ENCODE measurements at regions not wholly inside any gene's neighbourhood (a gene's known extent, or its start where the extent isn't known, plus 50 kb on each side); places are given as distances from the start of the nearest gene placed in this dataset.
"Not testable (repeated sequence)": the region's sequence is repeated elsewhere in the genome, so short reads cannot be mapped to it uniquely, and the experiment has no call there.

- DNase-seq: no peak
These were observed 60.3 kb downstream of the EOMES start for GRCh38 chr3:27661797-27662196.

DNA sequence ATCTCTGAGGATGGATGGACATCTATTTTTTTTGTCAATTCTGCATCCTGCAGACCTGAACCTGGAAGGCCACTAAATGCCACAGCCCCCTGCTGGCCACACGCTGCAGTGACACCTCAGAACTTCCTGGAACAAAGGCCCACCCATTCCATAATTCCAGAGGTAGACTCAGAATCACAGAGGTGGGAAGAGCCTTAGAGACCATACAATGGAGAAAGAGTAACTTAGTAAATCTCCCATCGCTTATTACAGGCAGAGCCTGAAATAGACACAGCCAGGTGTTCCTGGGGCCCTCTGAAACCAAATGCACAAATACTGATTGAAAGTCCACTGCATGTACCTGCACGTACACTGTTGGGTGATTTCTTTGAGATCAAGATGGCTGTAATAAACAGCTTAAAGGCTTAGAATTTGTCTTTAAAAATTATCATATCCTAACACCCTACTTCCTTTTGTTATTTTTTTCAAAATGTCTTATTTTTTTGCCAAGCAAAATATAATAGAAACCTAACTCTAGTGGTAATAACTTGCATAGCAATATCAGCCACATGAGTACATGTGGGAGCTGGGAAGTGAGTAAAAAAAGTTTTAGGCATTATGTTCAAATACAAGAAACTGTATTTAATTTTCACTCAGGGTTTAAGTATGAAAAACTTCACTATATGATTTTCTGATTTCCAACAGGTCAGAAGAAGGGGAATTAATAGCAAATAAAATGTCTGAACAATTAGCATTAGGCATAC, 62.7 kb downstream of the EOMES start:
- peak; percentile 39 for DNase-seq

DNA sequence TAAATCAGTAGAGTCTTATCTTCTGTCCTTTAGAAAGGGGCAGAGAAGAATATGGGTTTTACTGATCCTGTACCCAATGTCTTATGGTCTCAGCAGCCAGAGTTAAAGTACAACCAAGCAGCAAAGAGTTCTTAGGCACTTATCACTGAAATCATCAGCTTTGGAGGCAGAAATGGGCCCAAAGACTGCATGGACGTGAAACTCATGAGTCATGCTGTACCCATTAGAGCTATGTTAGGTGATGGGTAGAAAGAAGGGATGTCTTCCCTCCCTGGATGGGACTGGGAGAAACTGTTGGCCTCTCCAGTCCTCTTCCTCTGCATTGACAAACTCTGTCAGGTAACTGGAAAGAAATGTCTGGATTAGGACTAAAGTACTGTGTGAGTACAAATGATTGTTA, 63.4 kb downstream of the EOMES start:
- DNase-seq: no peak

DNA sequence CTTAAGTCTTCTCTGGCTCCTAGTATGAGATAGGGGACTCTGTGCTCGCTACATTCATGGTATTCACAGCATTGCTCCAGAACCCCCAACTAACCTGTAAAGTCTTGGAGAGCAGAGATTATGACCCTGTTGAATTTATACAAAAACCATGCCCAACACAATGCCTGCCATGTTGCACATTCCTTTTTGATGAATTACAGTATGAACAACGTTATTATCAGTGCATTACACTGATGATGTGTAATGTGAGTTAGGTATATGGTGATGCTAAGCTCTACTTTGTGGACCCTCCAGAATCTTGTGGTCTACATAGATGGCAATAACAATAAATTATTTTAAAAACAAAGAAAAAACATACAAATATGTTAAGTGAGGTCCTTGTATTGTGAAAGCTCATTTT, 64.3 kb downstream of the EOMES start:
- no peak for DNase-seq

DNA sequence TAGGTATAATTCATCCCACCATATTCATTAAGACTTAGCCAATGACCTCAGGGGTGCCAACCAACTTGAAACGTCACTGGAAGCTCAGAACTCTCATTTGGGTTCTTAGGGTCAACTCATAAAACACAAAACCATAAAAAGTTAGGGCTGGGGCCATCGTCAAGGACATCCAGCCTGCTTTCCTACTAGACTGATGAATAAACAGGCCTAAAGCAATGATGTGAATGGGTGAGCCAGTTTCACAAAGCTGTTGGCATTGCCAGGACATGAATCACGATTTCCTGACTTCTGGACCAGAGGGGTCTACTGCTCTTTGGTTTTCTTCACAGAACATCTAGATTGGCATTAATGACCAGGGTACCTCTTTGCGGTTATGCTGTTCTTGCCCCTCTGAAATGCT, 64.7 kb downstream of the EOMES start:
- DNase-seq: no peak

GRCh38 chr3:27656790-27657189, 65.3 kb downstream of the EOMES start:
- DNase-seq: no peak

DNA sequence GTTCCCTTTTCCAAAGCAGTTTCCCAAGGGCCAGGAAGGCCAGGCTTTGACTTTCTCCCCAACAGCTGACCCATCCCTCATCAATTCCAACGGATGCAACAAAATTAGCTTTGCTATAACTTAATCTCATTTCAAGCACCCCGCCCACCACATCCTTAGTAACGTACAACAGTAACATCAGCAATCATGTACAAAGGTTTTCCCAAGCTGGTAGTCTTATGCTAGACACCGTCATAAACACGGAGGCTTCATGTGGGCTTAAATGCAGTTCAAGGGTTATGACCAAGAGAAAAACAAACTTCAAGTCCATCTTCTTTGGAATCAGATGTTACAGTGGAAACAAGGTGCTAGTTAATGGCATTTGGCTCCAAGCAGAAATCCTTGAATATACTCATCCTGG, 66.6 kb downstream of the EOMES start:
- no peak for DNase-seq

GRCh38 chr3:27653803-27654558, 68.1 kb downstream of the EOMES start:
- no peak for DNase-seq

DNA sequence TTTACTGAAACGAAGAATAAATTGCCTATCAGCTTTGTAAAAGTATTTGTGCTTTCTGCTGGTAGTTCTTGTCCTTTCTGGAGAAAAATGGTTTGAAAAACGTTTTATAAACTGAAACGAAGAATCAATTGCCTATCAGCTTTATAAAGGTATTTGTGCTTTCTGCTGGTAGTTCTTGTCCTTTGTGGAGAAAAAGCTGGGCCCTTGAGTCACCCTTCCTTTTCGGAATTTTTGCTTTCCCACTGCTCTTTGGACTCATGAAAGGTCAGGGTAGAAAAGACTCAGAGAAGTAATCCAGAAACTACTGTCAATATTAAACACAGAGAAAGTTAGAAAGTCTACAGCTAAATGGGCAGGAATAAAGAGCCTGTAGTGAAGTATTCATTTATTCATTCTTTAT, 72.8 kb downstream of the EOMES start:
- DNase-seq: no peak

DNA sequence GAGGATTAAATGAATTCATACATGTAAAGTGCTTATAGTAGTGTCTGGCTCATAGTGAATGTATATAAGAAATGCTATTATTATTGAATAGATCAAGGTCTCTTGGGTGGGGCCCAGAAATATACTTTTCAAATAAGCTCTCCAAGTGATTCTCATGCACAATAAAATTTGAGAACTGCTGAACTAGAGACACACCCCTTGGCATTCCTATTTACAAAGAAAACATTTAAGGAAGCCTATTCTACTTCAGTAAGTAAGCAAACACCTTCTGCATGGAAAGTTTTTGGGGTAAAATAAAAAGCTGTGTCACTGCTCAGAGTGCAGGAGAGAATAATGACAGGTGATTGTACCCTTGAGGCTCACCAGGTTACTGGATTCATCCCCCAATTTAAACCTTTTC, 75.2 kb downstream of the EOMES start:
- no peak for DNase-seq

DNA sequence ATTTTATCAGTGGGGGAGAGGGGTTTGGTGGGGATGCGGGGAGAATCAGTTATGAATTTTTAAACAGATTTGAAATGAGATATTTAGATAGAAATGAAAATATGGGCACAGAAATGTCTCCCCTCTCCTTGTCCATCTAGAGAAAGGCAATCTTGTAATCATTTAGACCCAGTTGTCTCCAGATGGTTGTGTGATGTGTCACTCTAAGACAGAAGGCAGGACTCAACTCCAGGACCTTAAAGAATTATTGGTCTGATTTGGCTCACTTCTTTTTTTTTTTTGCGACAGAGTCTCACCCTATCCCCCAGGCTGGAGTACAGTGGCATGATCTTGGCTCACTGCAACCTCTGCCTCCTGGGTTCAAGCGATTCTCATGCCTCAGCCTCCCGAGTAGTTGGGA, 77.2 kb downstream of the EOMES start:
- no peak for DNase-seq

GRCh38 chr3:27643355-27643754, 78.8 kb downstream of the EOMES start:
- no peak for DNase-seq

- no peak for DNase-seq
These were observed 79.3 kb downstream of the EOMES start for GRCh38 chr3:27642796-27643195.

- DNase-seq: no peak
These were observed 80.1 kb downstream of the EOMES start for GRCh38 chr3:27641888-27642601.

GRCh38 chr3:27641271-27641800, 80.8 kb downstream of the EOMES start:
- no peak for DNase-seq

DNA sequence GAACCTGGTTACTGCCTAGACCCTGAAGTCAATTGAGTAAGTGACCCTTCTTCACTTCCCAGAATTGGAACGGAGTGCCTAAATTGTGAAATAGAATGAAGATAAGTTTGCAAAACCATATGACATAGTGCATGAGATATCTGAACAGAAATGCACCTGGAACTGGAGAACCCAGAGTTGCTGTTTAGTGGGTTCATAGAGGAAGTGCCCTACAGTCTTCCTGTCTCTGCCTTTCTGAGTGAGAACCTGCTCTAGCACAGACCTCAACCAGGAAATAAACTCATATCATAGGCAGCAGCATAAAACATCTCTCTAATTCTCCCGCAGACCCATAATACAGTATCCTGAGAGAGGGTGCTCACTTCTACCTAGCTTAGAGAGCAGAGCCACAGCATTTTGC, 82.9 kb downstream of the EOMES start:
- no peak for DNase-seq

- no peak for DNase-seq
These were observed 83.5 kb downstream of the EOMES start for GRCh38 chr3:27638594-27638993.

DNA sequence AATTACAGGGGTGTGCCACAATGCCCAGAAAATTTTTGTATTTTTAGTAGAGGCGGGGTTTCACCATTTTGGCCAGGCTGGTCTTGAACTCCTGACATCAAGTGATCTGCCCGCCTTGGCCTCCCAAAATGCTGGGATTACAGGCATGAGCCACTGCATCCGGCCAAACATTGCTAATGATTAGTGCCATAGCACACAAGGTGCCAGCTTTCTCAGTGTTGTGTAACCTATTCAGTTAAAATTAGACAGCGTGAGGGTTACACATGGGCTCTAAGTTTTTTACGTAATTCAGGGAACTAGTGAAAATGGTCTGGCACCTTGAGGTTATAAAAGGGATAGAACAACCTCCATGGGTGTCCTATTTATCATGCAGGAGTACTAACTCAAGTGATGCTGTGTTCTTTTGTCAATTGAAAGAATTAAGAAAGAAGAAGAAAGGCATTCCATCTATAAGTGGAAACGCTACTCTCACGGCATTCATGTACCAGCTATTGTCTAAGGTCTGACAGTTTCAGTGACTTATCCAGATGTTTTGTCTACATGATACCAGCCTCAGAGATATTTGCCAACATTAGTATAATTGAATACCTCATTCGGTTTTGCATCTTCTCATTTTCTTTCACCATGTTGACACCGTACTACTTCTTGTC, 84.7 kb downstream of the EOMES start:
- DNase-seq: no peak

GRCh38 chr3:27635006-27635405, 87.1 kb downstream of the EOMES start:
- not testable (repeated sequence) for DNase-seq

- peak; percentile 58 for DNase-seq
These were observed 88.9 kb downstream of the EOMES start for GRCh38 chr3:27633224-27633545.

DNA sequence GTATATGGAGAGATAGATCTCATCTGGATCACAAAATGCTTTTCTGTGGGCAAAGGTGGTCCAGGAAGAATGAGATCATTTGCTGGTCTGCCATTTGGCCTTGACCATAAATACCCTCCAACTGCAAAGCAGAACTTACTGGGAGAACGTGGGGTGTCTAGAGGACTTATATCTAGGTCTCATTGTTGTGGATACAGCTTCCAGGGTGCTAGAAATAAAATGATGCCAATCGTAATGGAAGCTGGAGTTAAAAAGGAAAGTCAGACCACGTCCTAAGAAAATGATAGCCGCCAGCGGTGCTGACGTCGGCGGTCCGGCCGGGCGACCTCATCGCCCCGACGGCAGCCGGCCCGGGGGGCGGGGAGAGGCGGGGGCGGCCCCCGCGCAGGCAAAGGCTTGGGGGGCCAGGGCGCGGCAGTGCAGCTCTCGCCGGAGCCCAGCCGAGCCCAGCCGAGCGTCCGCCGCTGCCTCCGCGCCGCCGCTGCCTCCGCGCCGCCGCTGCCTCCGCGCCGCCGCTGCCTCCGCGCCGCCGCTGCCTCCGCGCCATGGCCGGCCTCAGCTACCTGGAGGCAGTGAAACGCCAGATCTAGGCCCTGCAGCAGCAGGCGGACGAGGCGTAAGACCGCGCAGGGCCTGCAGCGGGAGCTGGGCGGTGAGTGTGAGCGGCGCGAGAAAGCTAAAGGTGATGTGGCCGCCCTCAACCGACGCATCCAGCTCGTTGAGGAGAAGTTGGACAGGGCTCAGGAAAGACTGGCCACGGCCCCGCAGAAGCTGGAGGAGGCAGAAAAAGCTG, 89.5 kb downstream of the EOMES start:
- peak; percentile 74 for DNase-seq

DNA sequence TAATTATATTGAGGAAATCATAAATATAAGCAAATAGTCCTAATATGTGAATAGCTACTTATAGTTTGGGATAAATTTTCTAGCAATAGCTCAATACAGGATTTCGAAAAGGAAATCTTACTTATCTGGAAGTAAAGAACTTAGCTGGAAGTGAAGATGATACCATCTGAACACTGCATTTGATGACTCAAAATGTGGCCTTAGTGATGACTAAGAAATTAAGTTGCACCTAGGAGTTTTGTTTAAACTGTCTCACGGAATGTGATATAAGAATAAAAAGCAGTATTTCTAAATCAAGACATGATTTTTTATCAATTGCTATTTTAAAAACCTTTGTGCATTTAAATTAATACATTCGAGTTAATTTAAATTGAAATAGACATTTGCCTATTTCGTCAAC, 91.2 kb downstream of the EOMES start:
- no peak for DNase-seq

DNA sequence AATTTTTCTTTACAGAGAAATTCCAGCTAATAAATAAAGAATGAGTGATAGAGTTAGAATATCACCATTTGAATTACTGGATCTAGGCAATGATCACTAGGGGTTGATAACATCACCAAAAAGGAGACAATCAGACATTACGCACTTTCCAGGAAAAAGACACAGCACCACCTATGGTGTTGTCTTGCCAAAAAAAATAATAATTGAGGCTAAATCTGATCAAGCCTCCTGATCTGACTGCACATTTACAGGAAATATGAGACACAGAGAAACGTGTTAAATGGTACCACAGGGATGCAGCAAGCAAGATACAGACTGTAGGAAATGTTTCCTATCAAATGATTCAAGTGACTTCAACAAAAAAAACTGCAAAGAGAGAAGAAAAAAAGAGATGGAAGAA, 92.8 kb downstream of the EOMES start:
- DNase-seq: no peak

Measured in NCI-H146 (cell line).